ENCODE measurements at regions not wholly inside any gene's neighbourhood (a gene's known extent, or its start where the extent isn't known, plus 50 kb on each side); places are given as distances from the start of the nearest gene placed in this dataset.

DNA sequence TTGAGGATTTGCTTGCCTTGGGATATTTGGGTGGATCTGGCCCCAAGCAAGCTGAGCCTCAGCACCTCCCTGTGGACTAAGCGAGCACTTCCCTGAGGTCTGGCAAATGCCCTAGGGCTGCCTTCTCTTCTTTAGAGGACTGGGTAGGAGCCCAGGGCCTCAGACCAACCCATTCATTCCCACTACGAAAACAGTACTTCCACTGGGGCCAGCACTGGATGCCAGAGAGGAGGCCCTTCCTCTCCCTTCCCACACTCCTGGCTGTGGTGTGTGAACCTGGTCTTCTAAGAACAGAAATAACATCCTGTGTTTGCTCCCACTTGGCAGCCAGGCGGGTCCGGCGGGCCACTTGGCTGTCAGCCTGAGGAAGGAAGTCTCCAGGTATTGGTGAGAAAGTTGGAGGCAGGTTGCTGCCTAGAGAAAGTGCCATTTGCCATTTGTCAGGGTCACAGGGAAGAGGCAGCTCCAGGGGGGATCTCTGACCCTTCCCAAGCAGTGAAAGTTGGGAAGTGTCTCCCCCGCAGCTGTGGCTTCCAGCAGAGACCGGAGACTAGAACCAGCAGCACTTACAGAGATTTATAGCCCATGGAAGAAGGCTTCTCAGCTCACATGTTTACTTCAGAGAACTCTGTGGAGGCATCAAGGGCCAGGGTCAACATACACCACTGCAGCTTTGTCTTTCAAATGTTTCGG lies 323.5 kb downstream of the SIPA1L2 start:
- TF ChIP-seq, protein P1, sequence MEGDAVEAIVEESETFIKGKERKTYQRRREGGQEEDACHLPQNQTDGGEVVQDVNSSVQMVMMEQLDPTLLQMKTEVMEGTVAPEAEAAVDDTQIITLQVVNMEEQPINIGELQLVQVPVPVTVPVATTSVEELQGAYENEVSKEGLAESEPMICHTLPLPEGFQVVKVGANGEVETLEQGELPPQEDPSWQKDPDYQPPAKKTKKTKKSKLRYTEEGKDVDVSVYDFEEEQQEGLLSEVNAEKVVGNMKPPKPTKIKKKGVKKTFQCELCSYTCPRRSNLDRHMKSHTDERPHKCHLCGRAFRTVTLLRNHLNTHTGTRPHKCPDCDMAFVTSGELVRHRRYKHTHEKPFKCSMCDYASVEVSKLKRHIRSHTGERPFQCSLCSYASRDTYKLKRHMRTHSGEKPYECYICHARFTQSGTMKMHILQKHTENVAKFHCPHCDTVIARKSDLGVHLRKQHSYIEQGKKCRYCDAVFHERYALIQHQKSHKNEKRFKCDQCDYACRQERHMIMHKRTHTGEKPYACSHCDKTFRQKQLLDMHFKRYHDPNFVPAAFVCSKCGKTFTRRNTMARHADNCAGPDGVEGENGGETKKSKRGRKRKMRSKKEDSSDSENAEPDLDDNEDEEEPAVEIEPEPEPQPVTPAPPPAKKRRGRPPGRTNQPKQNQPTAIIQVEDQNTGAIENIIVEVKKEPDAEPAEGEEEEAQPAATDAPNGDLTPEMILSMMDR (IDR thresholded peaks at IDR 0.05; ENCODE audit: low read length) = no peak
- TF ChIP-seq EZH2 (optimal IDR thresholded peaks at IDR 0.05; ENCODE audit: low read depth, low read length) = no peak
- no peak for TF ChIP-seq EZH2phosphoT487 (IDR thresholded peaks at IDR 0.05; ENCODE audit: low read length)
